HEK293T (cell line): ENCODE measurements at regions not wholly inside any gene's neighbourhood (a gene's known extent, or its start where the extent isn't known, plus 50 kb on each side); places are given as distances from the start of the nearest gene placed in this dataset.

ENCODE experiments used
- ELF4 ChIP-seq: fragments of 450-650 bp; IDR thresholded peaks from 2 replicates; pipeline ENCODE4 v1.6.1; 2017; ENCODE audit warnings: antibody characterized with exemption
- FOXM1 ChIP-seq: fragments of 450-650 bp; IDR thresholded peaks from 2 replicates; pipeline ENCODE4 v1.6.1; 2017; ENCODE audit warnings: mild to moderate bottlenecking, borderline replicate concordance
- L3MBTL2 ChIP-seq: fragments of 450-650 bp; conservative IDR thresholded peaks from 2 replicates; pipeline ENCODE4 v1.6.1; 2016; ENCODE audit warnings: mild to moderate bottlenecking
- SP1 ChIP-seq: fragments of 450-650 bp; IDR thresholded peaks from 2 replicates; pipeline ENCODE4 v1.6.1; 2017
- SUZ12 ChIP-seq: fragments of 450-650 bp; IDR thresholded peaks from 2 replicates; pipeline ENCODE4 v1.6.1; 2016; ENCODE audit warnings: mild to moderate bottlenecking
- TARDBP ChIP-seq: fragments of 450-650 bp; IDR thresholded peaks from 2 replicates; pipeline ENCODE4 v1.6.1; 2016
- ZNF384 ChIP-seq: fragments of 450-650 bp; IDR thresholded peaks from 2 replicates; pipeline ENCODE4 v1.6.1; 2016

- TF ChIP-seq TARDBP (no peak), SUZ12 (no peak), FOXM1 (no peak), L3MBTL2 (no peak), ZNF384 (no peak), SP1 (no peak), ELF4 (no peak)
Observed at GRCh38 chr11:15800111-15800800, 556.1 kb downstream of the SOX6 start.
